GDM1 (cell line): ENCODE measurements at regions not wholly inside any gene's neighbourhood (a gene's known extent, or its start where the extent isn't known, plus 50 kb on each side); places are given as distances from the start of the nearest gene placed in this dataset.
A peak's percentile ranks its signal among the peaks of the same experiment; 100 is the strongest.
"Not testable (repeated sequence)": the region's sequence is repeated elsewhere in the genome, so short reads cannot be mapped to it uniquely, and the experiment has no call there.

ENCODE experiments used
- DNase-seq: peaks from one replicate; lab custom pipeline; 2025; lab: John Stamatoyannopoulos, UW

DNA sequence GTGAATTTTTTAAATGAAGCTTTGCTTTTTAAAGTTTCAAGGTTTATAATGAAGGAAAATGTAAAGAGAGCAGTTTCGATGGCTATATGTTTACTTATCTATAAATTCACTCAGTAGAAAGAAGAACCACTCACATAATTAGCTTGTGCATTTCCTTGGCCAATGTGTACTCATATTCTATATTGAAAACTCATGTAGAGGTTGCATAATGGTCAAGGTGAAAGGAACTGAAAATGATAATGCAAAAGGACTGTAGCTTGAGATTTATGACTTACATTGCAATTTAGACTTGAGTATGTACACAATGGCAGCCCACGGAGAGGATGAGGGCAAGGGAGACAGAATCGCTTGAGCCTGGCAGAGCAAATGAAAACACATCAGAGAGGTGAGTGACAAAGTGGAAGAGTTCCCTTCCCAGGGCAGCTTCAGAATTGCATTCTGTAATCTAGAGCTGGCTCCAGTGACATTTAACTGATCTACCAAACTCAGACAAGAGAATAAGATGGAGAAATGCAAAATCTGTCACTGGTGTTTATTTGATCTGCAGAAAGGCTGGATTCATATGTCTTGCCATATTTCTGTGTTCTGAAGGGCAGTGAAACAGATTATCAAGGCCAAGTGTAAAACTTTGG is 191.8 kb downstream of the TMEM200A start:
- no peak for DNase-seq

DNA sequence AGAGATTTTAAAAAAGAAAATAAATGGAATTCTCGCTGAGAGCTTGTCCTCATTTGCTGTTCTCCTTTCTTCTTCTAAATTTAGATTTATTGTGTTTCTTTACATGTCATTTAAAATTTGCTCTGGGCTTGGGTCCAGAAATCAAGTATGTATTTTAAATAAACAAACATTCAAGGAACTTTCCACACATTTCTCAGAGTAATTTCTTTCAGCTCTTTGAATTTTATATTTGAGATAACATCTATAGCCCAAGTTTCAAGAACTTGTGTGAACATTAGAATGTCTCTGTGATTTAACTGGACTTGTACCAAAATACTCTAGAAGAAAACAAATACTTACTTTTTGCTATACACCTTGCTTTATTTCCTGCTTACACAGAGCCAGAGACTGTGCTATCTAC is 192.3 kb downstream of the TMEM200A start:
- DNase-seq = no peak

DNA sequence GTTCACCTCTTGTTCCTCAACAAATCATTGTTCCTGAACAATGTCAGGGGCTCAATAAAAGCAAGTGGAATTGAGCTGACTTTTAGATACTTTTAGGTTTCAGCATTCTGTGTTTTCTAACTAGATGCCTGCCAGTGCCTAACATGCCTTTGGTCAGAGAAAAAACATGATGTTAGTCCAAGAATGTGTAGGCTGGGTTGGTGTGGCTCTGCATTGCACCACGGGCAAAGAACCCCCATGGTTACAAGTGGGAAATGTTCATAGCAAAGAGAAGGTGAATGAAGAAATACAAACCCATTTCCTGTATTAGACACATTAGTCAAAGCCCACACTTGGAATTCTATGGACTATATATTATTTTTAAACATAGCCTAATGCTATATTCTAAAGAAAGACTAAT is 193.3 kb downstream of the TMEM200A start:
- DNase-seq = no peak

GRCh38 chr6:130560231-130560630 is 194.4 kb downstream of the TMEM200A start:
- DNase-seq = no peak

DNA sequence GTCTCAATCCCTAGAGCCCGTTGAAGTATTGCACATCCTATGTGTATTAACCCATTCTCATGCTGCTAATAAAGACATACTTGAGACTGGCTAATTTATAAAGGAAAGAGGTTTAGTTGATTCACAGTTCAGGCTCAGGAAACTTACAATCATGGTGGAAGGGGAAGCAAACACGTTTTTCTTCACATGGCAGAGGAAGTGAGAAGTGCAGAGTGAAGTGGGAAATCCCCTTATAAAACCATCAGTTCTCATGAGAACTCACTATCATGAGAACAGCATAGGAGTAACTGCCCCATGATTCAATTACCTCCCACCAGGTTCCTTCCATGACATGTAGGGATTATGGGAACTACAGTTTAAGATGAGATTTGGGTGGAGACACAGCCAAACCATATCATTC is 195.3 kb downstream of the TMEM200A start:
- DNase-seq = not testable (repeated sequence)

DNA sequence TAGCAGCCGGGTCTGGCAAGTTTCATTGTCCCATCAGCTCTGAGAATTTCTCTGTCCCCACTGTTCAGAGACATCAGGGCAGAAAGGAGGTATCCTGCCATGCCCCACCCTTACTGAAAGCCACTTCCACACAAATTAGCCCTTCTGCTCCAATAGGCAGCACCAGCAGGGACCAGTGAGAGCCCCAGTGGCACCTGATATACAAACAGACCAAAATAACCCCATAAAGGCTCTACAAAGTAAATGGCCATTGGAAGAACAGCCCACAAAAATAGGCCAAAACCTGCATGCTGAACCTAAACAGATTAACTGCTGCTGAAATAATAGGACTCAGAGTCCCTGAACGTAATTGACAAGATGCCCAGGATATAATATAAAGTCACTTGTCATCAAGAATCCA is 199.9 kb downstream of the TMEM200A start:
- DNase-seq = no peak

DNA sequence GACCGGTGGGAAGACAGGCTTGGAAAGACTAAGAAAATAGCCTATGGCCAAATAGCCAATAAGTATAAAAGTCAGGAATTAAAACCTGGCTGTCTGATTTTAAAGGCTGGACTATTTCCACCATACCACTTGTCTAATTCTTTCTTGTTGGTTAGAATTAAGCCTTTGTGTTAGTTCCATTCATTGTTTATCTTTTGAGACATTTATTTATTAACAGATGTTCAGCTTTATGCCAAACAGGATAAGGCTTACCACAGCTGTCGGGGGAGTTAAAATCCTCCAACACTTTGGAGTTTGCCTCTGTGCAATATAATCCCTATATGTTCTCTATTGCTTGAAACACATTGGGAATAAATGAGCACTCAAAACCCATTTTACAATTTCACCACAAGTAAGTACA is 208.3 kb downstream of the TMEM200A start:
- no peak for DNase-seq

DNA sequence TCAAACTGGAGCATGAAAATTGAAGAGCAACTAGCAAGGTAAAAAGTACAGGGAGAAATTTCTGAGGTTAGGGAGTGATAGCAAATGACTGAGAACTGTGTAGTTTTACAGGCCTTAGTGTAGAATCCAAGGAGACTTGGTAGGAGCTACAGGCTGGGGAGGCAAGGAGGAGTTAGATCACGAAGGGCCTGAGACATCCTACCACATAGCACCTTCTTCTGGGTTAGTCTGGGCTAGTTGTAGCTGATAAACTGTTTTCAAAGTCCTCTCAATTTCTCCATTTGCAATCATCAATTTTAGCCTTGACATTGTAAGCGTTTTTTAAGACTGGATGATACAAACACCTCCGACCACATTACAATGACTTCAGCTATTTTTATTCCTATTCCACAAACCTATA is 209.7 kb downstream of the TMEM200A start:
- no peak for DNase-seq

DNA sequence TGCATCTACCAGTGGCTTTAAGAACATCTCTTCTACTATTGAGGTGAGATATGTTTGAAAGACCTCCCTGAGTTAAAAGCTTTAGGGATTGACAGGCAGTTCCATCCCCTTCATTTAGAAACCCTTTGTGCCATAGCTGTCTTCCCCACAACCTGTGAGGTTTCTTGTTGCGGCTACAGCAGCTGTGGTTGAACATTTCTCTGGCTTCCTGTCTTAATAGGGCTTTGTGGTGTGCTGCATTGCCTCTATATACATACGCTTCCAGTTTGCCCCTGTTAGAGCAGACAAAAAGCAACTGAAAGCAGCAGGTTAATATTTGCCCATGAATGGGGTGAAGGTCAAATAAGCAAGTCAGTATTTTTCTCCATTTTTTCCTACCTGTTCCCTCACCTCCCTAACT is 210.2 kb downstream of the TMEM200A start:
- peak; percentile 57 for DNase-seq

DNA sequence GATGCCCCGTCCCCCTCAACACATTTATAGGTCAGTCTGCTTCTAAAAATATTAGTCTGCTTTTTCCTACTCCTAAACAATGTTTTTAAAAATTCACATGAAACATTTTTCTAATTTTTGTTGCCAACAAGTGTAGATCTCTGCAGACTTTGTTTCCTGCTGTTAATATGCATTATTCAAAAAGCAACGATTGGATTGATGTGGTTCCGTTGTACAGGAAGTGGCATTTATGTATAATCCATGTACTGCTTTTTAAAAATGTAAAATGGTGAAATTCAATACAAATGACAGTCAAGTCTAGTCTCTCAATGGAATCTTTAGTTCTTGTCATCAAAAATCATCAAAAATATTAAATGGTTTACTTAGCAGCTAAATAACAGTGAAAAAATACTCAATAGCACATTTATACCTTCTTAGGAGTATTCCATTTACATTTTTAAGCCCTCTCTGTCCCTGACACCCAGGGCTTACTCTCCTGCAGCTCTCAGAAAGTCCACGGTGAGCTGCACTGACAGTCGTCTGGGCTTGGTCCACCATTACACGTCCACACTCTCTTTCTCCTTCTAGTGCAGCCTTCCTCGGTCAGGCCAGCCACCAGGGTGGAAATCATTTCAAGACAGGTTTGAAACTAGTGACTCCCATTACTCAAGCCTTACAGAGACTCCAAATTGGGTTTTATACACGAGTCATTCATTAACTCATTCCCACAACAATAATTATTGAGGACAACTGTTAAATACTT is 211.5 kb downstream of the TMEM200A start:
- no peak for DNase-seq

DNA sequence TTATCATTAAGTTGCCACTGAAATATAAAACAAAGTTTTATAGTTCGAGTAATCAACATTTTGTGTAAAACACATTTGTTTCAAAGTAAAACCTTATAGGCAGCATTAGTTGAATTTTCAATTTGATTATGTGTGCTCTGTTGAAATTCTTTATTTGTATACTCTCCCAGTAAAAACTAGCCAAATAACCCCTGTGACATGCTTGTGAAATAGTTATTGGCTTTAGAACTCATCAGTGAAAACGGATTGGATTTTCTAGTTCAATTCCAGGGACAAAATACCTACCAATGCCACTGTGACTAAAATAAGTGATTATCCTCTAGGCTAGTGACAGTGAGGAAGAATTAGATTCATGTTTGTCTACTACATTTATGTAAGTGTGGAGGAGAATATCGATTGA is 212.9 kb downstream of the TMEM200A start:
- DNase-seq = no peak

GRCh38 chr6:130583268-130583667 is 217.5 kb downstream of the TMEM200A start:
- no peak for DNase-seq

- no peak for DNase-seq
Observed at GRCh38 chr6:130585587-130585986, 219.8 kb downstream of the TMEM200A start.

GRCh38 chr6:130587778-130588520 is 222.1 kb downstream of the TMEM200A start:
- DNase-seq = no peak

GRCh38 chr6:130593200-130593599 is 227.4 kb downstream of the TMEM200A start:
- DNase-seq = no peak

GRCh38 chr6:130593948-130594347 is 228.1 kb downstream of the TMEM200A start:
- no peak for DNase-seq

- DNase-seq = no peak
Observed at GRCh38 chr6:130598021-130598989, 228.9 kb upstream of the SMLR1 start.

GRCh38 chr6:130600880-130601341 is 226.3 kb upstream of the SMLR1 start:
- no peak for DNase-seq

- peak; percentile 50 for DNase-seq
Observed at GRCh38 chr6:130602151-130602770, 224.9 kb upstream of the SMLR1 start.

GRCh38 chr6:130603391-130603790 is 223.8 kb upstream of the SMLR1 start:
- DNase-seq = no peak

DNA sequence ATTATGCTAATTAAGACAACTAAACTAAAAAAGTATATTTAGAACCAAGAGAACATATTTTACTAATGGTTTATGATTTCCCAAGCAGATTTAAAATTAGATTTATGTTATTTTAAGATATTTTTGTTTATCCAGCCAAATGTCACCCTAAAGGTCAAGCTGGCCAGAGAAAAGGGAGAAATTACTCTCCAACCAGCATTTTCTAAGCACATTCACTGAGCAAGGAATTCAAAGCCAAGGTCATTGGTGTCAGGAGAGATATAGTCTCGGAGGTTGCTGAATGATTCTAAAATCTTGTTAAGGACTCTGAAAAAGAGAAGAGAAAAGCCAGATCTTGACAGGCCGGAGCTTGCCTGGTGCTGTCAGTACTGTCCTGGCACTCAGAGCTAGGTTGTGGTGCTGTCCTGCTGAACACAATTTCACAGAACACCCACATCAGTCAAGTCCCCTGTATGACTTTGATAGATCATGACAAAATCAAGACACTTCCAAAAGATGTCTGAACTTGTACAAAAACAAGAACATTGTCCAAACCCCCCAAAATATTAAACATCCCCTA is 222.3 kb upstream of the SMLR1 start:
- no peak for DNase-seq
